NCI-H1092 treated with DMSO at 0.1 percent for 48 hours (cell line): ENCODE measurements at regions not wholly inside any gene's neighbourhood (a gene's known extent, or its start where the extent isn't known, plus 50 kb on each side); places are given as distances from the start of the nearest gene placed in this dataset.
"Not testable (repeated sequence)": the region's sequence is repeated elsewhere in the genome, so short reads cannot be mapped to it uniquely, and the experiment has no call there.

Source experiments
- DNase-seq: peaks from one replicate; lab custom pipeline; 2025; lab: John Stamatoyannopoulos, UW

- DNase-seq = no peak
Measured at GRCh38 chr1:25021591-25022215, 91.6 kb upstream of the RUNX3 start.

- DNase-seq = no peak
Measured at GRCh38 chr1:25020851-25021590, 90.9 kb upstream of the RUNX3 start.

GRCh38 chr1:25020173-25020845 lies 90.2 kb upstream of the RUNX3 start:
- no peak for DNase-seq

GRCh38 chr1:25019337-25020172 lies 89.5 kb upstream of the RUNX3 start:
- no peak for DNase-seq

- no peak for DNase-seq
Measured at GRCh38 chr1:25018943-25019336, 88.9 kb upstream of the RUNX3 start.

- DNase-seq = no peak
Measured at GRCh38 chr1:25018110-25018735, 88.1 kb upstream of the RUNX3 start.

GRCh38 chr1:25017436-25018109 lies 87.5 kb upstream of the RUNX3 start:
- no peak for DNase-seq

GRCh38 chr1:25012966-25013962 lies 83.2 kb upstream of the RUNX3 start:
- no peak for DNase-seq

- DNase-seq = no peak
Measured at GRCh38 chr1:25011943-25012638, 82.0 kb upstream of the RUNX3 start.

- DNase-seq = no peak
Measured at GRCh38 chr1:25011275-25011674, 81.2 kb upstream of the RUNX3 start.

- no peak for DNase-seq
Measured at GRCh38 chr1:25009671-25010262, 79.7 kb upstream of the RUNX3 start.

GRCh38 chr1:25008192-25008485 lies 78.1 kb upstream of the RUNX3 start:
- no peak for DNase-seq

GRCh38 chr1:25007390-25008191 lies 77.5 kb upstream of the RUNX3 start:
- DNase-seq = not testable (repeated sequence)

- no peak for DNase-seq
Measured at GRCh38 chr1:25006770-25007169, 76.7 kb upstream of the RUNX3 start.

GRCh38 chr1:25004355-25004754 lies 74.3 kb upstream of the RUNX3 start:
- no peak for DNase-seq

GRCh38 chr1:25003457-25004190 lies 73.5 kb upstream of the RUNX3 start:
- DNase-seq = no peak

- no peak for DNase-seq
Measured at GRCh38 chr1:25003000-25003399, 72.9 kb upstream of the RUNX3 start.
